ENCODE measurements at regions not wholly inside any gene's neighbourhood (a gene's known extent, or its start where the extent isn't known, plus 50 kb on each side); places are given as distances from the start of the nearest gene placed in this dataset.
A peak's percentile ranks its signal among the peaks of the same experiment; 100 is the strongest.

- no peak for TF ChIP-seq CTCF (IDR thresholded peaks at IDR 0.05)
- Mint-ChIP-seq H3K4me1 (ENCODE audit: low read depth) (peaks cover 12% of the 10 kb centered on the region; the same call in 1 of the 2 replicates), H3K27me3 (ENCODE audit: insufficient read depth) (peaks cover 3% of the 10 kb centered on the region), H3K9me3 (no peaks in the 10 kb centered on the region), H3K36me3 (ENCODE audit: low read depth) (no peaks in the 10 kb centered on the region), H3K4me3 (no peak overlapping the region), H3K27ac (no peak overlapping the region)
- DNase-seq: no peak
Measured at GRCh38 chr12:126998747-126999285, 1268.2 kb upstream of the TMEM132C start.

- Mint-ChIP-seq H3K4me3 (peak overlapping the region; percentile 19; the same call in 1 of the 2 replicates), H3K27ac (no peak overlapping the region), H3K9me3 (no peaks in the 10 kb centered on the region), H3K36me3 (ENCODE audit: low read depth) (no peaks in the 10 kb centered on the region), H3K27me3 (ENCODE audit: insufficient read depth) (peaks cover 3% of the 10 kb centered on the region), H3K4me1 (ENCODE audit: low read depth) (peaks cover 12% of the 10 kb centered on the region; the same call in 1 of the 2 replicates)
- no peak for DNase-seq
- no peak for TF ChIP-seq CTCF (IDR thresholded peaks at IDR 0.05)
Measured at GRCh38 chr12:126999352-126999751, 1267.6 kb upstream of the TMEM132C start.

GRCh38 chr12:127005406-127005805 is 1261.6 kb upstream of the TMEM132C start:
- no peak for TF ChIP-seq CTCF (IDR thresholded peaks at IDR 0.05)
- Mint-ChIP-seq H3K27ac (no peak overlapping the region), H3K4me3 (no peak overlapping the region), H3K9me3 (no peaks in the 10 kb centered on the region), H3K4me1 (ENCODE audit: low read depth) (peaks cover 28% of the 10 kb centered on the region), H3K36me3 (ENCODE audit: low read depth) (no peaks in the 10 kb centered on the region), H3K27me3 (ENCODE audit: insufficient read depth) (peaks cover 2% of the 10 kb centered on the region; the same call in 1 of the 2 replicates)
- DNase-seq: no peak

- Mint-ChIP-seq H3K4me1 (ENCODE audit: low read depth) (peaks cover 28% of the 10 kb centered on the region), H3K36me3 (ENCODE audit: low read depth) (no peaks in the 10 kb centered on the region), H3K9me3 (no peaks in the 10 kb centered on the region), H3K27me3 (ENCODE audit: insufficient read depth) (peaks cover 2% of the 10 kb centered on the region; the same call in 1 of the 2 replicates), H3K27ac (peak overlapping the region; percentile 3; the same call in 1 of the 2 replicates), H3K4me3 (peak overlapping the region; percentile 20; the same call in 1 of the 2 replicates)
- no peak for DNase-seq
- TF ChIP-seq CTCF (IDR thresholded peaks at IDR 0.05): no peak
Measured at GRCh38 chr12:127006972-127007371, 1260.0 kb upstream of the TMEM132C start.

GRCh38 chr12:127008755-127009403 is 1258.1 kb upstream of the TMEM132C start:
- H3K4me3 Mint-ChIP-seq: peak overlapping the region; percentile 58; the same call in 1 of the 2 replicates
- no peaks in the 10 kb centered on the region for H3K9me3 Mint-ChIP-seq
- no peak overlapping the region for H3K27ac Mint-ChIP-seq
- no peaks in the 10 kb centered on the region for H3K36me3 Mint-ChIP-seq (ENCODE audit: low read depth)
- H3K27me3 Mint-ChIP-seq (ENCODE audit: insufficient read depth): peaks cover 2% of the 10 kb centered on the region; the same call in 1 of the 2 replicates
- no peak for TF ChIP-seq CTCF (IDR thresholded peaks at IDR 0.05)
- DNase-seq: no peak
- H3K4me1 Mint-ChIP-seq (ENCODE audit: low read depth): peaks cover 28% of the 10 kb centered on the region
